ENCODE measurements at regions not wholly inside any gene's neighbourhood (a gene's known extent, or its start where the extent isn't known, plus 50 kb on each side); places are given as distances from the start of the nearest gene placed in this dataset.

DNA sequence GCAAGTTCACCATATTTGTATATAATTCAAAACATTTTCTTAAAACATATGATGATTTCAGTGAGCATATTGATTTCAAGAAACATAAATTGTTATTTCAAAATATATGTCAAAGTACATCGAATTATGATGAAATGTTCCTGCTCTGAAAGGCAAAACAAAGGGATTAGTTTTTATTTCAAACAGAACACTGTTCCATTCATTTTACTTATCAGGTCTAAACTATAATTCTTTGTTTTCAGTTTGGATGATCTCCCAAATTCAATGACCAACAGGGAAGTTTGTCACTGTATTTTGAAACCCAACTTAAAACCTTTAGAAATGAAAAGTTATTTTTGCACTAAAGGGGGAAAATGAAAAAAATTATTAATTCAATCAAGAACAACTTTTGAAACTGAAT is 610.2 kb downstream of the SLITRK1 start (continued):
- TF ChIP-seq EZH2phosphoT487 (IDR thresholded peaks at IDR 0.05; ENCODE audit: unreplicated experiment) (no peak), EZH2 (IDR thresholded peaks at IDR 0.05; ENCODE audit: low read depth, unreplicated experiment) (no peak)
- TF ChIP-seq, protein P1, sequence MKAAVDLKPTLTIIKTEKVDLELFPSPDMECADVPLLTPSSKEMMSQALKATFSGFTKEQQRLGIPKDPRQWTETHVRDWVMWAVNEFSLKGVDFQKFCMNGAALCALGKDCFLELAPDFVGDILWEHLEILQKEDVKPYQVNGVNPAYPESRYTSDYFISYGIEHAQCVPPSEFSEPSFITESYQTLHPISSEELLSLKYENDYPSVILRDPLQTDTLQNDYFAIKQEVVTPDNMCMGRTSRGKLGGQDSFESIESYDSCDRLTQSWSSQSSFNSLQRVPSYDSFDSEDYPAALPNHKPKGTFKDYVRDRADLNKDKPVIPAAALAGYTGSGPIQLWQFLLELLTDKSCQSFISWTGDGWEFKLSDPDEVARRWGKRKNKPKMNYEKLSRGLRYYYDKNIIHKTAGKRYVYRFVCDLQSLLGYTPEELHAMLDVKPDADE (IDR thresholded peaks at IDR 0.05) = no peak

DNA sequence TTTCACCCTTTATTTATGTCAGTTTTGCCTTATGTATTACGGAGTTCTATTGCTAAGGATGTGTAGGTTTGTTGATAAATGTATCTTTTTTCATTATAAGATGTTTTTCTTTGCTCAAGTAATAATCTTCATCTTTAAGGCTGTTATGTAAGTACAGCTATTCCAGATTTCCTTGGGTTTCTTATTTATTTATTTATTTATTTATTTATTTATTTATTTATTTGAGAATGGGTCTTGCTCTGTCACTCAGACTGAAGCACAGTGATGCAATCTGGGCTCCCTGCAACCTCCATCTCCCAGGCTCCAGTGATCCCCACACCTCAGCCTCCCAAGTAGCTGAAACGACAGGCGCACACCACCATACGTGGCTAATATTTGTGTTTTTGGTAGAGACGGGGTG is 617.0 kb downstream of the SLITRK1 start:
- no peak overlapping the region for H3K4me3 Mint-ChIP-seq
- Histone ChIP-seq H3K4me1 (ENCODE audit: insufficient read depth) (no peaks in the 10 kb centered on the region), H2AFZ (no peak overlapping the region), H3K4me3 (no peak overlapping the region), H3K27ac (ENCODE audit: low read depth) (no peak overlapping the region), H3K9me2 (ENCODE audit: insufficient read depth) (no peaks in the 10 kb centered on the region), H3F3A (replicated peaks; ENCODE audit: low read depth) (no peaks in the 10 kb centered on the region), H3K79me2 (replicated peaks; ENCODE audit: insufficient read depth) (no peaks in the 10 kb centered on the region), H3K4me2 (no peak overlapping the region), H3K27me3 (ENCODE audit: insufficient read depth) (no peaks in the 10 kb centered on the region), H4K20me1 (replicated peaks; ENCODE audit: insufficient read depth) (no peaks in the 10 kb centered on the region), H3K36me3 (ENCODE audit: insufficient read depth) (no peaks in the 10 kb centered on the region)
- no peaks in the 10 kb centered on the region for H3K9me3 Mint-ChIP-seq
- no peaks in the 10 kb centered on the region for H3K27me3 Mint-ChIP-seq (ENCODE audit: insufficient read depth, low read depth, poor library complexity)
- no peaks in the 10 kb centered on the region for H3K36me3 Mint-ChIP-seq (ENCODE audit: low read depth)
- DNase-seq (ENCODE audit: low spot score) = no peak
- no peaks in the 10 kb centered on the region for H3K4me1 Mint-ChIP-seq
- H3K27ac Mint-ChIP-seq = no peak overlapping the region
- TF ChIP-seq, protein P1 (IDR thresholded peaks at IDR 0.05) = no peak
- TF ChIP-seq CREB1 (CRISPR knock-in tag; IDR thresholded peaks at IDR 0.05; ENCODE audit: low read depth) (no peak), JUNB (IDR thresholded peaks at IDR 0.05; ENCODE audit: unreplicated experiment) (no peak), EZH2 (IDR thresholded peaks at IDR 0.05; ENCODE audit: low read depth, unreplicated experiment) (no peak)
- TF ChIP-seq, protein P2, sequence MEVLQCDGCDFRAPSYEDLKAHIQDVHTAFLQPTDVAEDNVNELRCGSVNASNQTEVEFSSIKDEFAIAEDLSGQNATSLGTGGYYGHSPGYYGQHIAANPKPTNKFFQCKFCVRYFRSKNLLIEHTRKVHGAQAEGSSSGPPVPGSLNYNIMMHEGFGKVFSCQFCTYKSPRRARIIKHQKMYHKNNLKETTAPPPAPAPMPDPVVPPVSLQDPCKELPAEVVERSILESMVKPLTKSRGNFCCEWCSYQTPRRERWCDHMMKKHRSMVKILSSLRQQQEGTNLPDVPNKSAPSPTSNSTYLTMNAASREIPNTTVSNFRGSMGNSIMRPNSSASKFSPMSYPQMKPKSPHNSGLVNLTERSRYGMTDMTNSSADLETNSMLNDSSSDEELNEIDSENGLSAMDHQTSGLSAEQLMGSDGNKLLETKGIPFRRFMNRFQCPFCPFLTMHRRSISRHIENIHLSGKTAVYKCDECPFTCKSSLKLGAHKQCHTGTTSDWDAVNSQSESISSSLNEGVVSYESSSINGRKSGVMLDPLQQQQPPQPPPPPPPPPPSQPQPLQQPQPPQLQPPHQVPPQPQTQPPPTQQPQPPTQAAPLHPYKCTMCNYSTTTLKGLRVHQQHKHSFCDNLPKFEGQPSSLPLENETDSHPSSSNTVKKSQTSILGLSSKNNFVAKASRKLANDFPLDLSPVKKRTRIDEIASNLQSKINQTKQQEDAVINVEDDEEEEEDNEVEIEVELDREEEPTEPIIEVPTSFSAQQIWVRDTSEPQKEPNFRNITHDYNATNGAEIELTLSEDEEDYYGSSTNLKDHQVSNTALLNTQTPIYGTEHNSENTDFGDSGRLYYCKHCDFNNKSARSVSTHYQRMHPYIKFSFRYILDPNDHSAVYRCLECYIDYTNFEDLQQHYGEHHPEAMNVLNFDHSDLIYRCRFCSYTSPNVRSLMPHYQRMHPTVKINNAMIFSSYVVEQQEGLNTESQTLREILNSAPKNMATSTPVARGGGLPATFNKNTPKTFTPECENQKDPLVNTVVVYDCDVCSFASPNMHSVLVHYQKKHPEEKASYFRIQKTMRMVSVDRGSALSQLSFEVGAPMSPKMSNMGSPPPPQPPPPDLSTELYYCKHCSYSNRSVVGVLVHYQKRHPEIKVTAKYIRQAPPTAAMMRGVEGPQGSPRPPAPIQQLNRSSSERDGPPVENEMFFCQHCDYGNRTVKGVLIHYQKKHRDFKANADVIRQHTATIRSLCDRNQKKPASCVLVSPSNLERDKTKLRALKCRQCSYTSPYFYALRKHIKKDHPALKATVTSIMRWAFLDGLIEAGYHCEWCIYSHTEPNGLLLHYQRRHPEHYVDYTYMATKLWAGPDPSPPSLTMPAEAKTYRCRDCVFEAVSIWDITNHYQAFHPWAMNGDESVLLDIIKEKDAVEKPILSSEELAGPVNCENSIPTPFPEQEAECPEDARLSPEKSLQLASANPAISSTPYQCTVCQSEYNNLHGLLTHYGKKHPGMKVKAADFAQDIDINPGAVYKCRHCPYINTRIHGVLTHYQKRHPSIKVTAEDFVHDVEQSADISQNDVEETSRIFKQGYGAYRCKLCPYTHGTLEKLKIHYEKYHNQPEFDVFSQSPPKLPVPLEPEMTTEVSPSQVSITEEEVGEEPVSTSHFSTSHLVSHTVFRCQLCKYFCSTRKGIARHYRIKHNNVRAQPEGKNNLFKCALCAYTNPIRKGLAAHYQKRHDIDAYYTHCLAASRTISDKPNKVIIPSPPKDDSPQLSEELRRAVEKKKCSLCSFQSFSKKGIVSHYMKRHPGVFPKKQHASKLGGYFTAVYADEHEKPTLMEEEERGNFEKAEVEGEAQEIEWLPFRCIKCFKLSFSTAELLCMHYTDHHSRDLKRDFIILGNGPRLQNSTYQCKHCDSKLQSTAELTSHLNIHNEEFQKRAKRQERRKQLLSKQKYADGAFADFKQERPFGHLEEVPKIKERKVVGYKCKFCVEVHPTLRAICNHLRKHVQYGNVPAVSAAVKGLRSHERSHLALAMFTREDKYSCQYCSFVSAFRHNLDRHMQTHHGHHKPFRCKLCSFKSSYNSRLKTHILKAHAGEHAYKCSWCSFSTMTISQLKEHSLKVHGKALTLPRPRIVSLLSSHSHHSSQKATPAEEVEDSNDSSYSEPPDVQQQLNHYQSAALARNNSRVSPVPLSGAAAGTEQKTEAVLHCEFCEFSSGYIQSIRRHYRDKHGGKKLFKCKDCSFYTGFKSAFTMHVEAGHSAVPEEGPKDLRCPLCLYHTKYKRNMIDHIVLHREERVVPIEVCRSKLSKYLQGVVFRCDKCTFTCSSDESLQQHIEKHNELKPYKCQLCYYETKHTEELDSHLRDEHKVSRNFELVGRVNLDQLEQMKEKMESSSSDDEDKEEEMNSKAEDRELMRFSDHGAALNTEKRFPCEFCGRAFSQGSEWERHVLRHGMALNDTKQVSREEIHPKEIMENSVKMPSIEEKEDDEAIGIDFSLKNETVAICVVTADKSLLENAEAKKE (CRISPR knock-in tag; IDR thresholded peaks at IDR 0.05) = no peak
- TF ChIP-seq, protein P3, sequence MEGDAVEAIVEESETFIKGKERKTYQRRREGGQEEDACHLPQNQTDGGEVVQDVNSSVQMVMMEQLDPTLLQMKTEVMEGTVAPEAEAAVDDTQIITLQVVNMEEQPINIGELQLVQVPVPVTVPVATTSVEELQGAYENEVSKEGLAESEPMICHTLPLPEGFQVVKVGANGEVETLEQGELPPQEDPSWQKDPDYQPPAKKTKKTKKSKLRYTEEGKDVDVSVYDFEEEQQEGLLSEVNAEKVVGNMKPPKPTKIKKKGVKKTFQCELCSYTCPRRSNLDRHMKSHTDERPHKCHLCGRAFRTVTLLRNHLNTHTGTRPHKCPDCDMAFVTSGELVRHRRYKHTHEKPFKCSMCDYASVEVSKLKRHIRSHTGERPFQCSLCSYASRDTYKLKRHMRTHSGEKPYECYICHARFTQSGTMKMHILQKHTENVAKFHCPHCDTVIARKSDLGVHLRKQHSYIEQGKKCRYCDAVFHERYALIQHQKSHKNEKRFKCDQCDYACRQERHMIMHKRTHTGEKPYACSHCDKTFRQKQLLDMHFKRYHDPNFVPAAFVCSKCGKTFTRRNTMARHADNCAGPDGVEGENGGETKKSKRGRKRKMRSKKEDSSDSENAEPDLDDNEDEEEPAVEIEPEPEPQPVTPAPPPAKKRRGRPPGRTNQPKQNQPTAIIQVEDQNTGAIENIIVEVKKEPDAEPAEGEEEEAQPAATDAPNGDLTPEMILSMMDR (conservative IDR thresholded peaks at IDR 0.05; ENCODE audit: low read depth in 2 of 2) = no peak
- ATAC-seq = no peak
